GM13977 (cell line): ENCODE measurements at regions not wholly inside any gene's neighbourhood (a gene's known extent, or its start where the extent isn't known, plus 50 kb on each side); places are given as distances from the start of the nearest gene placed in this dataset.

ENCODE experiments used
- DNase-seq: peaks from one replicate; pipeline ENCODE4 v3.0.0; 2012; ENCODE audit warnings: low spot score
- in situ Hi-C: fragments of 300-500 bp; cut with MboI; formaldehyde crosslinking; loops from one replicate; pipeline ENCODE4 v1.12.0; 2022; ENCODE audit warnings: low sequenced_read_pairs, low pct_unique_long_range_greater_than_20kb, mixed read lengths, inconsistent platforms; ENCODE audit not compliant: unreplicated experiment
- TF ChIP-seq, protein P1 (sequence below): IDR thresholded peaks from 2 replicates; pipeline ENCODE4 v1.5.1; 2012; ENCODE audit warnings: mild to moderate bottlenecking, control low read depth; ENCODE audit not compliant: insufficient read depth; ENCODE audit errors: extremely low read depth, missing control alignments

DNA sequence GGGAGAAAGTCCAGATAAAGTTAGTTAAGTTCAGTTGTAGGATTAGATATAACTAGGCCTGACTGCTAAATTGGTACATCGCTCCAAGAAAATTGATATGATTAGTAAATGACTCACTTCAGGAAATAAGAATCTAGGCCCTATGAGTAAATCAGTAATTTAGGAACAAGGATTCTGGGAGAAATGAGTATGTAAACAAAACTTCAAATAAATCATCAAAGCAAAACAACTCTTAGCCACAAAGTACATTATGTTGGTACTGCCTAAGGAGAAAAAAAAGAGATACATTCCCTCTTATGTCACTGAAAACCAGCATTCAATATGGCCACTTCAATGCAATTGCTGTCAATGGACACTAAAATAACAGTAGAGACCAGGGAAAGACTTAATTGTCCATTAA, 529.1 kb downstream of the ZNF804A start:
- no peak for DNase-seq
- TF ChIP-seq, protein P1, sequence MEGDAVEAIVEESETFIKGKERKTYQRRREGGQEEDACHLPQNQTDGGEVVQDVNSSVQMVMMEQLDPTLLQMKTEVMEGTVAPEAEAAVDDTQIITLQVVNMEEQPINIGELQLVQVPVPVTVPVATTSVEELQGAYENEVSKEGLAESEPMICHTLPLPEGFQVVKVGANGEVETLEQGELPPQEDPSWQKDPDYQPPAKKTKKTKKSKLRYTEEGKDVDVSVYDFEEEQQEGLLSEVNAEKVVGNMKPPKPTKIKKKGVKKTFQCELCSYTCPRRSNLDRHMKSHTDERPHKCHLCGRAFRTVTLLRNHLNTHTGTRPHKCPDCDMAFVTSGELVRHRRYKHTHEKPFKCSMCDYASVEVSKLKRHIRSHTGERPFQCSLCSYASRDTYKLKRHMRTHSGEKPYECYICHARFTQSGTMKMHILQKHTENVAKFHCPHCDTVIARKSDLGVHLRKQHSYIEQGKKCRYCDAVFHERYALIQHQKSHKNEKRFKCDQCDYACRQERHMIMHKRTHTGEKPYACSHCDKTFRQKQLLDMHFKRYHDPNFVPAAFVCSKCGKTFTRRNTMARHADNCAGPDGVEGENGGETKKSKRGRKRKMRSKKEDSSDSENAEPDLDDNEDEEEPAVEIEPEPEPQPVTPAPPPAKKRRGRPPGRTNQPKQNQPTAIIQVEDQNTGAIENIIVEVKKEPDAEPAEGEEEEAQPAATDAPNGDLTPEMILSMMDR = no peak
- in situ Hi-C loops = no loop called here

DNA sequence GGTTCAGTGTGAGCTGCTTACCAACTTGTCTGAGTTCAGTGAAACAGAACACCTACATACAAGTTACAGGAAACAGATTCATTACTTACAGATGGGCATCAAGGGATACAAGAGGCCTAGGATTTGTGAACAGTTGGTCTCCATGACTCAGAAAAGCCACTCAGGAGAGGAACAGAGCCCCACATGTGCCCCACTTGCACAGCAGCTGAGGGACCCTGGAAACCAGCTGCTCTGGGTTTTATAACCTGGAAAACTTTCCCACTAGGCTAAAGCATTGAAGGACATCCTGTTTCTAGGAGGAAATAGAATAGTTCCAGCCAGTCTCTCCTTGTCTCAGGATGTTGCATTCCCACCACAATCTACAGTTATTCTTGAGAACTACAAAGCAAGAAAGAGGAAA, 530.0 kb downstream of the ZNF804A start:
- TF ChIP-seq, protein P1 = no peak
- no peak for DNase-seq
- in situ Hi-C loops = no loop called here

DNA sequence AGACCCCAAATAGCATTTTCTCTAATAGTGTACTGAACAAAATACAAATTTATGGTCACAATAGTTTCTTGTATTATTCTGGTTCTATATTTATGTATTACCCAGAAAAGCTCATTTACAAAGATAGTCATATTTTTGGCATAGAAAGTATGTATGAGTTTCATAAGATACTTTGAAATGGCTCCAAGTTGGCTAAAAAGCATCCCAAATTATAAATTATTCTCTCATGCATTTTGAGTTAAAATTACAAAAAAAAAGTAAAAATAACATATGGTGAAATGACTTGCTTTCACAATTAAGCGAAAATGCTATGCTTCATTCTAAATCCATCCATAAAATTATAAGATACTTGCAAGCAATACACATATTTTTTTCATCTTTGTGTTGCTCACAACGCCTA, 530.7 kb downstream of the ZNF804A start:
- TF ChIP-seq, protein P1 = no peak
- no peak for DNase-seq
- in situ Hi-C loops = no loop called here

DNA sequence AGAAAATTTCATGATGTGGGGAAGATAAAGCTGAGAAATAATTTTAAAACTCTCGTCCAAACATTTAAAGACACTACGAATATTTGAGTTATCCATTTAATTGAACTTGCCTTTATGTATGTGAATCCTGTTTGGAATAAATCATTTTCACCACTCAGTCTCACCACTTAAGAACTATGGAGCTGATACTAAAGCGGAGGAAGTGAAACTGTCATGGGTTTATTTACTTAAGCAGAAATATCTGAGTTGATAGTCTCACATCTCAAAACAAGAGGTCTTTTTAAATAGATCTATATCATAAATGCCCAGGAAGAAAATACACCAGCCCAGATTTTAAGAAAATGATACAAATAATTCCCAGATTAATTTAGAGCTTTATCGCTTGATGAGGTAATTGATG, 532.4 kb downstream of the ZNF804A start:
- in situ Hi-C loops = no loop called here
- DNase-seq = no peak
- TF ChIP-seq, protein P1 = no peak

DNA sequence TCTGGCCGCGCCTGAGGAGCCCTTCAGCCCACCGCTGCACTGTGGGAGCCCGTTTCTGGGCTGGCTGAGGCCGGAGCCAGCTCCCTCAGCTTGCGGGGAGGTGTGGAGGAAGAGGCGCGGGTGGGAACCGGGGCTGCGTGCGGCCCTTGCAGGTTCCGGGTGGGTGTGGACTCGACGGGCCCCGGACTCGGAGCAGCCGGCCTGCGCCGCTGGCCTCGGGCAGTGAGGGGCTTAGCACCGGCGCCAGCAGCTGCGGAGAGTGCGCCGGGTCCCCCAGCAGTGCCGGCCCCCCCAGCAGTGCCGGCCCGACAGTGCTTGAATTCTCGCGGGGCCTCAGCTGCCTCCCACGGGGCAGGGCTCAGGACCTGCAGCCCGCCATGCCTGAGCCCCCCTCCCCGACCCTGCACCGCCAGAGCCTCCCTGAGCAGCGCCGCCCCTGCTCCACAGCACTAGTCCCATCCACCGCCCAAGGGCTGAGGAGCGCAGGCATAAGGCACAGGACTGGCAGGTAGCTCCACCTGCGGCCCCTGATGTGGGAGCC, 534.2 kb downstream of the ZNF804A start:
- in situ Hi-C loops = no loop called here
- TF ChIP-seq, protein P1 = no peak

DNA sequence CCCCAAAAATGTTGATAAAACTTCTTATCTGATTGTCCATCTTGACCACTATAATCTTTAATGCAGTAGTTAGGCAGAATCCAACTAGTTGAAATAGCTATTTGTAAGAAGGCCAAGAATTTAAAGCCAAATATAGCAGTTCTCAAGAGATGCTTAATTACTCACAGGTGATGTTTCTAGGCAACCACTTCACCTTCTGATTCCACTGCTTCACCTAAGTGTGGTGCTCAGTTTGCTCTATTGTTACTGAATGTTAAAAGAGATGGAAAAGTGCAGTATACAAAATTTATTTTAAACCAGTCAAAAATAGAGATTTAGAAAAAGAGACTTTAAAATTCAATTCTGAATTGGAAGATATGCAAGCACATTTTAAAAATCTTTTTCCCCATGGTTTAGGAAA, 539.4 kb downstream of the ZNF804A start:
- TF ChIP-seq, protein P1 = no peak
- DNase-seq = no peak
- in situ Hi-C loops = no loop called here

More for the DNA sequence above, 534.2 kb downstream of the ZNF804A start:
- DNase-seq = no peak

DNA sequence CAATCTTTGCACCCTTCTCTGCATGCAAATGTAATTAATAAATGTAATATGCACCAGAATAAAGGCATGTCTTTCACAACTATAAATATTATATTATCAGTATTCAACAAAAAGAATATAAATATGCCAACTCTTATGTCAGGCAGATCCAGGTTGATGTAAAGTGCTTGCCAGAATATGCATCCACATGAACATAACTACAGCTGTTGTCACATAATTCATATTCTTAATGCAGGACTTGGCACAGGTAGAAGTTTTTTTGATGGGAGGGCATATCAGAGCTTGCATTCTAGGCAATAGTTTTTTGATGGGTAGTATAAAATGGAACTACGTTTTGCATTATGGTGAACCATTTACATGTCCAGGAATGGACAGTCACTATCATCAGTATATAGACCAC, 544.3 kb downstream of the ZNF804A start:
- TF ChIP-seq, protein P1 = no peak
- in situ Hi-C loops = no loop called here
- no peak for DNase-seq
